GM20431 (cell line): ENCODE measurements at regions not wholly inside any gene's neighbourhood (a gene's known extent, or its start where the extent isn't known, plus 50 kb on each side); places are given as distances from the start of the nearest gene placed in this dataset.

Source experiments
- in situ Hi-C: fragments of 300-500 bp; cut with MseI, MboI; formaldehyde crosslinking; loops from one replicate; pipeline ENCODE4 v1.15.0; 2020; ENCODE audit warnings: low sequenced_read_pairs; ENCODE audit not compliant: unreplicated experiment

GRCh38 chr22:46052801-46053562 lies 76.0 kb upstream of the WNT7B start:
- in situ Hi-C loops, result no loop called here

- in situ Hi-C loops, result no loop called here
Measured at GRCh38 chr22:46053563-46054090, 76.7 kb upstream of the WNT7B start.

GRCh38 chr22:46054091-46055073 lies 77.4 kb upstream of the WNT7B start:
- in situ Hi-C loops, result no loop called here

GRCh38 chr22:46055181-46055875 lies 78.4 kb upstream of the WNT7B start:
- in situ Hi-C loops, result no loop called here

- in situ Hi-C loops, result no loop called here
Measured at GRCh38 chr22:46055911-46056545, 79.1 kb upstream of the WNT7B start.

GRCh38 chr22:46056546-46057245 lies 79.7 kb upstream of the WNT7B start:
- in situ Hi-C loops, result no loop called here

- in situ Hi-C loops, result no loop called here
Measured at GRCh38 chr22:46057246-46058090, 80.5 kb upstream of the WNT7B start.

GRCh38 chr22:46058091-46058420 lies 81.1 kb upstream of the WNT7B start:
- in situ Hi-C loops, result no loop called here

- in situ Hi-C loops, result no loop called here
Measured at GRCh38 chr22:46058591-46059519, 81.9 kb upstream of the WNT7B start.

GRCh38 chr22:46060292-46061123 lies 83.5 kb upstream of the WNT7B start:
- in situ Hi-C loops, result no loop called here

GRCh38 chr22:46061124-46061500 lies 84.2 kb upstream of the WNT7B start:
- in situ Hi-C loops, result no loop called here

- in situ Hi-C loops, result no loop called here
Measured at GRCh38 chr22:46061501-46062231, 84.7 kb upstream of the WNT7B start.

- in situ Hi-C loops, result no loop called here
Measured at GRCh38 chr22:46062232-46062615, 85.3 kb upstream of the WNT7B start.

- in situ Hi-C loops, result no loop called here
Measured at GRCh38 chr22:46062971-46063631, 86.1 kb upstream of the WNT7B start.

- in situ Hi-C loops, result no loop called here
Measured at GRCh38 chr22:46063846-46064227, 86.5 kb upstream of the PPARA start.
